Colonic mucosa (tissue), 4 donors: ENCODE measurements at regions not wholly inside any gene's neighbourhood (a gene's known extent, or its start where the extent isn't known, plus 50 kb on each side); places are given as distances from the start of the nearest gene placed in this dataset.

ENCODE experiments used
- DNase-seq: peaks from one replicate; pipeline ENCODE4 v3.0.0-alpha.2; 2020
- H3K27ac ChIP-seq: fragments of 200-600 bp; one replicate; pipeline ENCODE4 v1.8.0; 2021
- H3K27me3 ChIP-seq: fragments of 200-600 bp; one replicate; pipeline ENCODE4 v1.8.0; 2021
- H3K36me3 ChIP-seq: fragments of 200-600 bp; one replicate; pipeline ENCODE4 v1.8.0; 2021
- H3K4me1 ChIP-seq: fragments of 200-600 bp; one replicate; pipeline ENCODE4 v1.8.0; 2021; ENCODE audit warnings: mild to moderate bottlenecking
- H3K4me3 ChIP-seq: fragments of 200-600 bp; one replicate; pipeline ENCODE4 v1.8.0; 2021
- H3K9ac ChIP-seq, 2 donors: one replicate each; pipeline ENCODE4 v1.7.0; 2013; ENCODE audit warnings: control low read depth in 2 of 2, low read depth in 2 of 2, low read length in 2 of 2
- H3K9me3 ChIP-seq: fragments of 200-600 bp; one replicate; pipeline ENCODE4 v1.8.0; 2021
- intact Hi-C: fragments of 100-400 bp; cut with DNase I; formaldehyde crosslinking; loops from one replicate; pipeline ENCODE4 v1.14.1; 2022
- TF ChIP-seq, protein P1 (sequence below): fragments of 200-600 bp; IDR thresholded peaks from one replicate; pipeline ENCODE4 v1.8.0; 2022; ENCODE audit warnings: antibody characterized with exemption, mild to moderate bottlenecking
- donor health status: healthy.
- donor health status: DM: no; HTN: no; CAD: no.
- donor health status: DM: no; HTN: no; CAD: no.

DNA sequence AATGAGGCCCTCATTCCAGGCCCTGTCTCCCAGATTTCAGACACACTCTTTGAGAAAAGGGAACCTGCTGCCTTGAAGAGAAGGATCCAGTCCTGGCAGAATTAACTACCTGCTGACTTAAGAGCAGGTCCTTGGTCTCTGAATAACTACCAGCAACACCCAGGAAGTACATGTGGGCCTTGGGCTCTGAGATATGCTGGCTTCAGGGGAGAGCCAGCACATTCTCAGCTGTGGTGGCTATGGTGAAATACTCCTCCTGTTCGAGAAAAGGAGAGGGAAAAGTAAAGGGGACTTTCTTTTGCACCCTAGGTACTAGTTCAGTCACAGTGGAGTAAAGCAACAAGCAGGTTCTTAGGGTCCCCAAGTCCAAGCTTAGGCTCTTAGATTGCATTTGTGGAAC, 120.0 kb downstream of the HMHB1 start:
- Histone ChIP-seq H3K4me3 (no peak overlapping the region), H3K27me3 (no peaks in the 10 kb centered on the region), H3K9me3 (no peaks in the 10 kb centered on the region), H3K4me1 (no peaks in the 10 kb centered on the region), H3K9ac (no peak overlapping the region), H3K36me3 (no peaks in the 10 kb centered on the region), H3K27ac (no peak overlapping the region)
- DNase-seq = no peak
- intact Hi-C loops = no loop called here
- TF ChIP-seq, protein P1, sequence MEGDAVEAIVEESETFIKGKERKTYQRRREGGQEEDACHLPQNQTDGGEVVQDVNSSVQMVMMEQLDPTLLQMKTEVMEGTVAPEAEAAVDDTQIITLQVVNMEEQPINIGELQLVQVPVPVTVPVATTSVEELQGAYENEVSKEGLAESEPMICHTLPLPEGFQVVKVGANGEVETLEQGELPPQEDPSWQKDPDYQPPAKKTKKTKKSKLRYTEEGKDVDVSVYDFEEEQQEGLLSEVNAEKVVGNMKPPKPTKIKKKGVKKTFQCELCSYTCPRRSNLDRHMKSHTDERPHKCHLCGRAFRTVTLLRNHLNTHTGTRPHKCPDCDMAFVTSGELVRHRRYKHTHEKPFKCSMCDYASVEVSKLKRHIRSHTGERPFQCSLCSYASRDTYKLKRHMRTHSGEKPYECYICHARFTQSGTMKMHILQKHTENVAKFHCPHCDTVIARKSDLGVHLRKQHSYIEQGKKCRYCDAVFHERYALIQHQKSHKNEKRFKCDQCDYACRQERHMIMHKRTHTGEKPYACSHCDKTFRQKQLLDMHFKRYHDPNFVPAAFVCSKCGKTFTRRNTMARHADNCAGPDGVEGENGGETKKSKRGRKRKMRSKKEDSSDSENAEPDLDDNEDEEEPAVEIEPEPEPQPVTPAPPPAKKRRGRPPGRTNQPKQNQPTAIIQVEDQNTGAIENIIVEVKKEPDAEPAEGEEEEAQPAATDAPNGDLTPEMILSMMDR = no peak

DNA sequence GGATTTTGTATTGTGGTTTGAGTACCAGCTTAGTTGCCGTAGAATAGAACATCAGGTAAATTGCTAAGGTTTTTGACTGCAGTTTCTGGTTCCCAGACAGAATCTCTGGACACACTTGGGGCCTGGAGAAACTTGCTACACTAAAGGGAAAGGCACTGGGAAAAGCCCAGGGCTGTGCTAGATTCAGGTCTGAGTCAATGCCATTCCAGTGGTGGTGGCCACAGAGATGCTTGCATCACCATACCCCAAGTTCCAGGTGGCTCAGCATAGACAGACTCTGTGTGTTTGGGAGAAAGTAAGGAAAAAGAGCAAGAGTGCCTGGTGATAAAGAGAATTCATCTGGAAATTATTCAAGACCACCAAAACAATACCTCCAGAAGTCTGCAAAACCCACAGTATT, 120.6 kb downstream of the HMHB1 start:
- intact Hi-C loops = no loop called here
- TF ChIP-seq, protein P1 = no peak
- H3K36me3 ChIP-seq = no peaks in the 10 kb centered on the region
- no peak for DNase-seq
- H3K27ac ChIP-seq = no peak overlapping the region
- no peak overlapping the region for H3K4me3 ChIP-seq
- H3K4me1 ChIP-seq = no peaks in the 10 kb centered on the region
- H3K27me3 ChIP-seq = no peaks in the 10 kb centered on the region
- no peaks in the 10 kb centered on the region for H3K9me3 ChIP-seq
- no peak overlapping the region for H3K9ac ChIP-seq

DNA sequence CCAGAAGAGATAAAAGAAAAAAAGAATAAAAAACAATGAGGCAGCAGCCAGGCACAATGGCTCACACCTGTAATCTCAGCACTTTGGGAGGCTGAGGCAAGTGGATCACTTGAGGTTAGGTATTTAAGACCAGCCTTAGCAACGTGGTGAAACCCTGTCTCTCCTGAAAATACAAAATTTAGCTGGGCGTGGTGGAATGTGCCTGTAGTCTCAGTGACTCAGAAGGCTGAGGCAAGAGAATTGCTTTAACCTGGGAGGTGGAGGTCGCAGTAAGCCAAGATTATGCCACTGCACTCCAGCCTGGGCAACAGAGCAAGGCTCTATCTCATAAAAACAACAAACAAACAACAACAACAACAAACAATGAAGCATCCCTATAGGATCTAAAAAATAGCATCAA, 121.5 kb downstream of the HMHB1 start:
- TF ChIP-seq, protein P1 = no peak
- Histone ChIP-seq H3K9me3 (no peaks in the 10 kb centered on the region), H3K4me3 (no peak overlapping the region), H3K27me3 (no peaks in the 10 kb centered on the region), H3K9ac (no peak overlapping the region), H3K27ac (no peak overlapping the region), H3K36me3 (no peaks in the 10 kb centered on the region), H3K4me1 (no peaks in the 10 kb centered on the region)
- DNase-seq = no peak
- intact Hi-C loops = no loop called here

DNA sequence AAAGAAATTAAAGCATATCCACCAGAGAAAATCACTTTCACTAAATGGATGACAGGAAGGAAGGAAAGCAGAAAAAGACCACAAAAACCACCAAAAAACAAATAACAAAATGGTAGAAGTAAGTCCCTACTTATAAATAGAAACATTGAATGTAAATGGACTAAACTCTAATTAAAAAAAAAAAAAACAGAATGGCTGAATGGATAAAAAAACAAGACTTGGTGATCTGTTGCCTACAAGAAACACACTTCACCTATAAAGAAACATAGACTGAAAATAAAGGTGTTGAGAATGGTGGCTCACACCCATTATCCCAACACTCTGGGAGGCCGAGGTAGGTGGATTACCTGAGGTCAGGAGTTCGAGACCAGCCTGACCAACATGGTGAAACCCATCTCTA, 122.9 kb downstream of the HMHB1 start:
- Histone ChIP-seq H3K27me3 (no peaks in the 10 kb centered on the region), H3K9ac (no peak overlapping the region), H3K36me3 (no peaks in the 10 kb centered on the region), H3K9me3 (no peaks in the 10 kb centered on the region), H3K4me3 (no peak overlapping the region), H3K27ac (no peak overlapping the region), H3K4me1 (no peaks in the 10 kb centered on the region)
- no peak for DNase-seq
- intact Hi-C loops = no loop called here
- TF ChIP-seq, protein P1 = no peak

DNA sequence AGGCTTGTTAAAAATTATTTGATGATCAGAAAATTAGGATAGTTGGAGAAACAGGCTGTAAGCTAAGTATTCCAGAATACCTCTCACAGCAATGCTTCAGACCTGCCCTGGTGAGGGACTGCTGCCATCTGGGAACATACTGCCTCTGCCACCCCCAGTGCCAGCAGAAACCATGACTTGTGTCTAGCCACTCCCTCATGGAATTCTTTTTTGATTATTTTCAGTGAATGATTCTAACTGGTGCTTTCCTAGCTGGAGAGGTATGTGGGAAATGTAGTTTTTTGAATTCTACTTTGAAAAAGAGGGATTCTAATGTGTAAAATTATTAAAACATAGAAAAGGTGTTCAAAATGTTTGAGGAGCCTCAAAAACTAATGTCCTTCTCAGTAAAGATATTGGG, 126.3 kb downstream of the HMHB1 start:
- Histone ChIP-seq H3K4me3 (no peak overlapping the region), H3K4me1 (no peaks in the 10 kb centered on the region), H3K9me3 (no peaks in the 10 kb centered on the region), H3K36me3 (no peaks in the 10 kb centered on the region), H3K27ac (no peak overlapping the region), H3K9ac (no peak overlapping the region), H3K27me3 (no peaks in the 10 kb centered on the region)
- no peak for DNase-seq
- TF ChIP-seq, protein P1 = no peak
- intact Hi-C loops = no loop called here

DNA sequence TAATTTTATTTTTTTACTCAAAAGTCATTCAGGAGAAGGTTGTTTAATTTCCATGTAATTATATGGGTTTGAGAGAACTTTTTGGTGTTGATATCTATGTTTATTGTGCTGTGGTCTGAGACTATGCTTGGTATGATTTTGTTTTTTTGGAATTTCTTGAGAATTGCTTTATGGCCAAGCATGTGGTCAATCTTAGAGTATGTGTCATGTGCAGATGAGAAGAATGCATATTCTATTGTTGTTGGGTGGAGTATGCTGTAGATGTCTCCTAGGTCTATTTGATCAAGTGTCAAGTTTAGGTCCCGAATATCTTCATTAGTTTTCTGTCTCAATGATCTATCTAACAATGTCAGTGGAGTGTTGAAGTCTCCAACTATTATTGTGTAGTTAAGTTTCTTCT, 134.9 kb downstream of the HMHB1 start:
- intact Hi-C loops = no loop called here
- no peak overlapping the region for H3K9ac ChIP-seq
- TF ChIP-seq, protein P1 = no peak
- no peaks in the 10 kb centered on the region for H3K9me3 ChIP-seq
- no peak overlapping the region for H3K4me3 ChIP-seq
- H3K36me3 ChIP-seq = no peaks in the 10 kb centered on the region
- H3K27me3 ChIP-seq = no peaks in the 10 kb centered on the region
- DNase-seq = no peak
- no peak overlapping the region for H3K27ac ChIP-seq
- H3K4me1 ChIP-seq = no peaks in the 10 kb centered on the region
